Stimulated activated CD4-positive, alpha-beta T cell treated with anti-CD3 and anti-CD28 coated beads, Interleukin-4, amount 100 ng/mL, for 4 hours (primary cell): ENCODE measurements at regions not wholly inside any gene's neighbourhood (a gene's known extent, or its start where the extent isn't known, plus 50 kb on each side); places are given as distances from the start of the nearest gene placed in this dataset.
"Not testable (repeated sequence)": the region's sequence is repeated elsewhere in the genome, so short reads cannot be mapped to it uniquely, and the experiment has no call there.

ENCODE experiments used
- DNase-seq, 2 experiments: peaks; one replicate each; pipeline ENCODE4 v3.0.0-alpha.2; 2020

- not testable (repeated sequence) for DNase-seq
Measured at GRCh38 chr17:77533697-77534096, 392.9 kb downstream of the SEC14L1 start.

- no peak for DNase-seq
Measured at GRCh38 chr17:77534137-77534536, 393.4 kb downstream of the SEC14L1 start.

- DNase-seq, result no peak
Measured at GRCh38 chr17:77535435-77535834, 394.7 kb downstream of the SEC14L1 start.

- no peak for DNase-seq
Measured at GRCh38 chr17:77535892-77536291, 395.1 kb downstream of the SEC14L1 start.

- DNase-seq, result no peak
Measured at GRCh38 chr17:77537566-77537965, 396.8 kb downstream of the SEC14L1 start.

GRCh38 chr17:77540531-77540930 lies 399.8 kb downstream of the SEC14L1 start:
- DNase-seq, result no peak

- no peak for DNase-seq
Measured at GRCh38 chr17:77540975-77541374, 400.2 kb downstream of the SEC14L1 start.

- no peak for DNase-seq
Measured at GRCh38 chr17:77542011-77542410, 401.2 kb downstream of the SEC14L1 start.

GRCh38 chr17:77542551-77543490 lies 402.1 kb downstream of the SEC14L1 start:
- DNase-seq, result peak; percentile 48 to 55

GRCh38 chr17:77543801-77544200 lies 403.0 kb downstream of the SEC14L1 start:
- DNase-seq, result no peak

- no peak for DNase-seq
Measured at GRCh38 chr17:77544347-77545110, 403.8 kb downstream of the SEC14L1 start.

- no peak for DNase-seq
Measured at GRCh38 chr17:77546772-77547241, 406.0 kb downstream of the SEC14L1 start.

- DNase-seq, result no peak
Measured at GRCh38 chr17:77548967-77549366, 408.2 kb downstream of the SEC14L1 start.

GRCh38 chr17:77549726-77550366 lies 408.7 kb upstream of the TNRC6C start:
- no peak for DNase-seq

GRCh38 chr17:77553459-77554066 lies 404.9 kb upstream of the TNRC6C start:
- DNase-seq, result no peak

GRCh38 chr17:77555121-77555591 lies 403.3 kb upstream of the TNRC6C start:
- DNase-seq, result no peak

- no peak for DNase-seq
Measured at GRCh38 chr17:77555741-77556291, 402.7 kb upstream of the TNRC6C start.

GRCh38 chr17:77556383-77557061 lies 402.0 kb upstream of the TNRC6C start:
- DNase-seq, result no peak

GRCh38 chr17:77558846-77559626 lies 399.5 kb upstream of the TNRC6C start:
- no peak for DNase-seq

GRCh38 chr17:77560381-77560780 lies 398.1 kb upstream of the TNRC6C start:
- DNase-seq, result no peak

GRCh38 chr17:77560841-77561240 lies 397.7 kb upstream of the TNRC6C start:
- no peak for DNase-seq
